HCT116 (cell line): ENCODE measurements at regions not wholly inside any gene's neighbourhood (a gene's known extent, or its start where the extent isn't known, plus 50 kb on each side); places are given as distances from the start of the nearest gene placed in this dataset.
"Not testable (repeated sequence)": the region's sequence is repeated elsewhere in the genome, so short reads cannot be mapped to it uniquely, and the experiment has no call there.

Experiments used
- ATAC-seq: fragments of 200-7000 bp; cut with Tn5 transposase; 2 replicates; pipeline ENCODE4 v1.9.1; 2020; ENCODE audit warnings: mild to moderate bottlenecking, moderate library complexity
- BruUV-seq: library from RNA; stranded (reverse); fragments of 400-500 nt; replicated peaks from 2 replicates; lab custom pipeline; 2021; lab: Mats Ljungman, UMichigan
- CTCF ChIA-PET: fragments of 300-600 bp; sonication (Branson Sonifier 250); formaldehyde crosslinking; loops from one replicate; lab custom pipeline; 2021; ENCODE audit warnings: antibody characterized with exemption; lab: Charles Lee
- POLR2A ChIA-PET: fragments of 300-600, 350-600 bp; sonication (Branson Sonifier 250); formaldehyde crosslinking; loops from one replicate; lab custom pipeline; 2021; ENCODE audit warnings: antibody characterized with exemption; lab: Charles Lee
- RAD21 ChIA-PET, 2 experiments: fragments of 300-600 bp; sonication (Branson Sonifier 250); formaldehyde crosslinking; loops; one replicate each; lab custom pipeline; 2023; ENCODE audit warnings: low total read pairs in 2 of 2; ENCODE audit not compliant: uncharacterized antibody in 2 of 2, unreplicated experiment in 2 of 2, low non-redundant PET in 1 of 2; lab: Charles Lee
- DNase-seq: peaks from one replicate; pipeline ENCODE4 v3.0.0-alpha.2; 2010; ENCODE audit warnings: low read depth, low spot score
- H2AFZ ChIP-seq: fragments of 200-600 bp; shearing (Covaris generic), sonication (generic); 2 replicates; pipeline ENCODE4 v1.6.1; 2017; ENCODE audit warnings: low read depth, mixed run types, mixed read lengths, antibody characterized with exemption, low read length; ENCODE audit not compliant: poor library complexity, severe bottlenecking
- H3K27ac ChIP-seq: 2 replicates; pipeline ENCODE4 v1.5.1; 2012; ENCODE audit warnings: low read depth, low read length
- H3K27me3 ChIP-seq: fragments of 200-600 bp; sonication (generic); 2 replicates; pipeline ENCODE4 v1.6.1; 2016; ENCODE audit warnings: mixed run types, low read length, mixed read lengths; ENCODE audit not compliant: insufficient read depth
- H3K36me3 ChIP-seq, 2 experiments: fragments of 200-500 bp in 1 of 2; fragments of 200-600 bp in 1 of 2; sonication (Bioruptor generic) in 1 of 2; sonication (generic) in 1 of 2; 2 replicates each; pipeline versions ENCODE4 v1.5.1 to v1.6.1; 2014 to 2016; ENCODE audit warnings: low read length in 2 of 2, inconsistent platforms in 1 of 2, mixed read lengths in 1 of 2, mixed run types in 1 of 2; ENCODE audit not compliant: insufficient read depth in 2 of 2, control insufficient read depth in 1 of 2
- H3K4me1 ChIP-seq, 2 experiments: fragments of 200-600 bp in 1 of 2; sonication (generic) in 1 of 2; 2 replicates each; pipeline versions ENCODE4 v1.5.1 to v1.6.1; 2012 to 2017; ENCODE audit warnings: low read length in 2 of 2, inconsistent platforms in 1 of 2, mild to moderate bottlenecking in 1 of 2, mixed read lengths in 1 of 2, mixed run types in 1 of 2, moderate library complexity in 1 of 2; ENCODE audit not compliant: insufficient read depth in 2 of 2, control insufficient read depth in 1 of 2
- H3K4me2 ChIP-seq: fragments of 200-600 bp; sonication (generic); 2 replicates; pipeline ENCODE4 v1.6.1; 2017; ENCODE audit warnings: mixed run types, low read length, mixed read lengths
- H3K4me3 ChIP-seq, 2 experiments: fragments of 200-600 bp in 1 of 2; sonication (generic) in 1 of 2; replicated peaks in 1 of 2; 2 replicates each; pipeline ENCODE4 v1.5.1; 2011 to 2016; ENCODE audit warnings: low read length in 2 of 2, control low read depth in 1 of 2, low read depth in 1 of 2, mild to moderate bottlenecking in 1 of 2, mixed read lengths in 1 of 2, mixed run types in 1 of 2
- H3K79me2 ChIP-seq: fragments of 200-600 bp; sonication (generic); 2 replicates; pipeline ENCODE4 v1.6.1; 2017; ENCODE audit warnings: mild to moderate bottlenecking, mixed run types, low read length, moderate library complexity, mixed read lengths; ENCODE audit not compliant: insufficient read depth
- H3K9ac ChIP-seq: fragments of 200-600 bp; sonication (generic); 2 replicates; pipeline ENCODE4 v1.6.1; 2016; ENCODE audit warnings: low read length, mixed read lengths
- H3K9me2 ChIP-seq: fragments of 200-600 bp; sonication (generic), shearing (Covaris generic); 2 replicates; pipeline ENCODE4 v1.6.1; 2017; ENCODE audit warnings: mixed run types, mild to moderate bottlenecking, moderate library complexity; ENCODE audit not compliant: insufficient read depth
- H3K9me3 ChIP-seq, 2 experiments: fragments of 200-500 bp in 1 of 2; fragments of 200-600 bp in 1 of 2; sonication (Bioruptor generic) in 1 of 2; sonication (generic) in 1 of 2; 2 replicates each; pipeline ENCODE4 v1.6.1; 2014 to 2017; ENCODE audit warnings: low read length in 2 of 2, mixed read lengths in 2 of 2, inconsistent platforms in 1 of 2, low read depth in 1 of 2, mild to moderate bottlenecking in 1 of 2, mixed run types in 1 of 2, moderate library complexity in 1 of 2; ENCODE audit not compliant: control insufficient read depth in 1 of 2, insufficient read depth in 1 of 2
- H4K20me1 ChIP-seq: fragments of 200-600 bp; sonication (generic), shearing (Covaris generic); 2 replicates; pipeline ENCODE4 v1.6.1; 2017; ENCODE audit warnings: mixed run types, mild to moderate bottlenecking, moderate library complexity; ENCODE audit not compliant: insufficient read depth
- intact Hi-C: fragments of 100-400 bp; cut with micrococcal nuclease; formaldehyde crosslinking; loops from 2 replicates; pipeline ENCODE4 v1.10.0; 2022

GRCh38 chr1:146323302-146323701, 94.5 kb upstream of the NOTCH2NLA start:
- H3K9me3 ChIP-seq, H3K9me2 ChIP-seq, BruUV-seq, H3K36me3 ChIP-seq, H3K4me3 ChIP-seq, H3K4me1 ChIP-seq, H4K20me1 ChIP-seq, H3K9ac ChIP-seq, H3K79me2 ChIP-seq, POLR2A ChIA-PET, H3K27me3 ChIP-seq, ATAC-seq, H2AFZ ChIP-seq, CTCF ChIA-PET, intact Hi-C loops, H3K4me2 ChIP-seq, DNase-seq, H3K27ac ChIP-seq, RAD21 ChIA-PET: not testable (repeated sequence)

- H3K27ac ChIP-seq, RAD21 ChIA-PET, H3K9me3 ChIP-seq, H4K20me1 ChIP-seq, CTCF ChIA-PET, H3K9ac ChIP-seq, H3K4me2 ChIP-seq, H2AFZ ChIP-seq, DNase-seq, intact Hi-C loops, BruUV-seq, H3K4me3 ChIP-seq, H3K9me2 ChIP-seq, H3K4me1 ChIP-seq, H3K79me2 ChIP-seq, H3K36me3 ChIP-seq, POLR2A ChIA-PET, H3K27me3 ChIP-seq, ATAC-seq: not testable (repeated sequence)
Observed at GRCh38 chr1:146322893-146323292, 94.1 kb upstream of the NOTCH2NLA start.

GRCh38 chr1:146318715-146319114, 89.9 kb upstream of the NOTCH2NLA start:
- CTCF ChIA-PET: not testable (repeated sequence)

GRCh38 chr1:146317785-146318184, 89.0 kb upstream of the NOTCH2NLA start:
- CTCF ChIA-PET, H3K27me3 ChIP-seq: not testable (repeated sequence)

More at GRCh38 chr1:146318715-146319114, 89.9 kb upstream of the NOTCH2NLA start:
- RAD21 ChIA-PET, H3K27me3 ChIP-seq, intact Hi-C loops, H3K36me3 ChIP-seq, H3K9me3 ChIP-seq, H3K4me1 ChIP-seq, H4K20me1 ChIP-seq, H3K9ac ChIP-seq, H3K27ac ChIP-seq, H3K4me3 ChIP-seq, DNase-seq, H3K79me2 ChIP-seq, ATAC-seq, H3K9me2 ChIP-seq, H3K4me2 ChIP-seq, BruUV-seq, H2AFZ ChIP-seq, POLR2A ChIA-PET: not testable (repeated sequence)

More at GRCh38 chr1:146317785-146318184, 89.0 kb upstream of the NOTCH2NLA start:
- H3K4me1 ChIP-seq, H3K79me2 ChIP-seq, H3K4me2 ChIP-seq, H3K27ac ChIP-seq, H2AFZ ChIP-seq, H3K9me2 ChIP-seq, POLR2A ChIA-PET, intact Hi-C loops, BruUV-seq, H3K9me3 ChIP-seq, H3K9ac ChIP-seq, RAD21 ChIA-PET, H3K4me3 ChIP-seq, DNase-seq, H4K20me1 ChIP-seq, H3K36me3 ChIP-seq, ATAC-seq: not testable (repeated sequence)
